ENCODE measurements at regions not wholly inside any gene's neighbourhood (a gene's known extent, or its start where the extent isn't known, plus 50 kb on each side); places are given as distances from the start of the nearest gene placed in this dataset.

GRCh38 chr9:20244271-20244670, 378.0 kb downstream of the MLLT3 start:
- no peaks in the 10 kb centered on the region for H3K27me3 ChIP-seq (ENCODE audit: control insufficient read depth in 2 of 2, insufficient read depth in 2 of 2, low read length in 2 of 2)
- BruUV-seq (replicated peaks): no TSS peak
- ChIA-PET POLR2A (no interaction called here), CTCF (no interaction called here)
- DNase-seq (ENCODE audit: low read depth, low spot score) (no peak), FAIRE-seq (no peak)
- H2AFZ ChIP-seq (ENCODE audit: low read depth, low read length): no peak overlapping the region
- intact Hi-C loops (cut with micrococcal nuclease): no loop called here
- no peaks in the 10 kb centered on the region for H3K4me1 ChIP-seq (ENCODE audit: control insufficient read depth, extremely low read depth, insufficient read depth, low read length)
- no peak overlapping the region for H3K9ac ChIP-seq (replicated peaks; ENCODE audit: extremely low read depth, insufficient read depth, low read length)
- TF ChIP-seq MAX (IDR thresholded peaks at IDR 0.05; ENCODE audit: insufficient read depth, insufficient read length): no peak
- no peak for TF ChIP-seq FOS (IDR thresholded peaks at IDR 0.05; ENCODE audit: borderline replicate concordance, insufficient read depth, low read length)
- TF ChIP-seq POLR2A (IDR thresholded peaks at IDR 0.05; ENCODE audit: low read depth, low read length): no peak
- TF ChIP-seq JUN (IDR thresholded peaks at IDR 0.05; ENCODE audit: borderline replicate concordance, insufficient read depth, insufficient read length, low read depth): no peak
- TF ChIP-seq CTCF (IDR thresholded peaks at IDR 0.05; ENCODE audit: extremely low read depth in 1 of 2, insufficient read depth in 1 of 2, low read depth in 1 of 2, low read length in 2 of 2): no peak
- no peak for TF ChIP-seq MYC (IDR thresholded peaks at IDR 0.05; ENCODE audit: low read depth, low read length)
- TF ChIP-seq POLR2AphosphoS5 (IDR thresholded peaks at IDR 0.05; ENCODE audit: insufficient read depth, low read depth, low read length): no peak
- no peak for TF ChIP-seq GATA2 (IDR thresholded peaks at IDR 0.05; ENCODE audit: insufficient read depth, insufficient read length, low read depth, low read length)
- TF ChIP-seq EZH2 (IDR thresholded peaks at IDR 0.05; ENCODE audit: borderline replicate concordance, low read depth, low read length, severe bottlenecking): no peak
- H3K79me2 ChIP-seq (ENCODE audit: control insufficient read depth, insufficient read depth, low read length): no peaks in the 10 kb centered on the region
- no peaks in the 10 kb centered on the region for H4K20me1 ChIP-seq (replicated peaks; ENCODE audit: control insufficient read depth, extremely low read depth, insufficient read depth, low read length)
- H3K9me3 ChIP-seq (replicated peaks; ENCODE audit: control insufficient read depth, insufficient read depth, low read length): no peaks in the 10 kb centered on the region
- dilution Hi-C loops (cut with MboI; ENCODE audit: extremely low pct_ligation_motif_present, low sequenced_read_pairs): no loop called here
- no peaks in the 10 kb centered on the region for H3K36me3 ChIP-seq (ENCODE audit: control insufficient read depth in 2 of 2, extremely low read depth in 1 of 2, insufficient read depth in 2 of 2, low read length in 2 of 2)
- H3K27ac ChIP-seq (ENCODE audit: insufficient read depth, low read depth, low read length): no peak overlapping the region
- H3K9me1 ChIP-seq (replicated peaks; ENCODE audit: control insufficient read depth, extremely low read depth, insufficient read depth, low read length): no peaks in the 10 kb centered on the region
- H3K4me3 ChIP-seq (replicated peaks in 1 of 3; ENCODE audit: insufficient read depth in 1 of 3, low read depth in 1 of 3, low read length in 3 of 3): no peak overlapping the region
- H3K4me2 ChIP-seq (ENCODE audit: insufficient read depth, low read length): no peak overlapping the region

Data from endothelial cell of umbilical vein (primary cell).